ENCODE measurements at regions not wholly inside any gene's neighbourhood (a gene's known extent, or its start where the extent isn't known, plus 50 kb on each side); places are given as distances from the start of the nearest gene placed in this dataset.

GRCh38 chr1:5658340-5659316 lies 333.6 kb downstream of the NPHP4 start:
- TF ChIP-seq CTCF (IDR thresholded peaks at IDR 0.05; ENCODE audit: poor library complexity, severe bottlenecking), result no peak
- TF ChIP-seq EZH2 (IDR thresholded peaks at IDR 0.05; ENCODE audit: borderline replicate concordance, insufficient read depth, low read length, poor library complexity, severe bottlenecking), result no peak
- TF ChIP-seq EP300 (conservative IDR thresholded peaks at IDR 0.05; ENCODE audit: poor library complexity, severe bottlenecking), result no peak
- TF ChIP-seq POLR2AphosphoS5 (IDR thresholded peaks at IDR 0.05), result no peak
- TF ChIP-seq MXI1 (conservative IDR thresholded peaks at IDR 0.05; ENCODE audit: poor library complexity, severe bottlenecking), result no peak
- no peak for TF ChIP-seq TAF1 (IDR thresholded peaks at IDR 0.05; ENCODE audit: low read depth)
- no peak for TF ChIP-seq REST (IDR thresholded peaks at IDR 0.05; ENCODE audit: borderline replicate concordance)
- no peak for TF ChIP-seq RAD21 (conservative IDR thresholded peaks at IDR 0.05)
- no peak for TF ChIP-seq SMC3 (conservative IDR thresholded peaks at IDR 0.05; ENCODE audit: poor library complexity)
- H3K79me2 ChIP-seq (replicated peaks; ENCODE audit: insufficient read depth, low read length), result no peaks in the 10 kb centered on the region
- no peaks in the 10 kb centered on the region for H3K9me2 ChIP-seq (ENCODE audit: insufficient read depth, low read length)

GRCh38 chr1:5651964-5652821 lies 340.0 kb downstream of the NPHP4 start:
- Histone ChIP-seq H3K9me2 (ENCODE audit: insufficient read depth, low read length) (no peaks in the 10 kb centered on the region), H4K20me1 (ENCODE audit: insufficient read depth) (no peaks in the 10 kb centered on the region), H3F3A (ENCODE audit: insufficient read depth, low read length, poor library complexity, severe bottlenecking) (no peaks in the 10 kb centered on the region), H3K36me3 (ENCODE audit: insufficient read depth, low read length) (no peaks in the 10 kb centered on the region), H2AFZ (ENCODE audit: low read depth, low read length) (no peak overlapping the region), H3K9me3 (ENCODE audit: low read length) (no peaks in the 10 kb centered on the region), H3K4me2 (ENCODE audit: low read length) (no peak overlapping the region), H3K4me3 (ENCODE audit: low read length) (peak overlapping the region; percentile 30), H3K79me2 (replicated peaks; ENCODE audit: insufficient read depth, low read length) (no peaks in the 10 kb centered on the region), H3K27ac (ENCODE audit: low read length) (no peak overlapping the region), H3K9ac (ENCODE audit: low read length) (peak overlapping the region; percentile 10), H3K27me3 (ENCODE audit: insufficient read depth, low read depth, low read length) (no peaks in the 10 kb centered on the region)
- TF ChIP-seq RAD21 (conservative IDR thresholded peaks at IDR 0.05) (peak; percentile 12), EP300 (conservative IDR thresholded peaks at IDR 0.05; ENCODE audit: poor library complexity, severe bottlenecking) (no peak)

More at GRCh38 chr1:5658340-5659316, 333.6 kb downstream of the NPHP4 start:
- H3F3A ChIP-seq (ENCODE audit: insufficient read depth, low read length, poor library complexity, severe bottlenecking), result no peaks in the 10 kb centered on the region
- no peaks in the 10 kb centered on the region for H3K27me3 ChIP-seq (ENCODE audit: insufficient read depth, low read depth, low read length)
- H2AFZ ChIP-seq (ENCODE audit: low read depth, low read length), result no peak overlapping the region
- no peaks in the 10 kb centered on the region for H3K9me3 ChIP-seq (ENCODE audit: low read length)
- H4K20me1 ChIP-seq (ENCODE audit: insufficient read depth), result no peaks in the 10 kb centered on the region
- H3K4me3 ChIP-seq (ENCODE audit: low read length), result no peak overlapping the region
- no peak overlapping the region for H3K4me2 ChIP-seq (ENCODE audit: low read length)
- H3K9ac ChIP-seq (ENCODE audit: low read length), result no peak overlapping the region
- H3K36me3 ChIP-seq (ENCODE audit: insufficient read depth, low read length), result no peaks in the 10 kb centered on the region
- H3K27ac ChIP-seq (ENCODE audit: low read length), result no peak overlapping the region
